Lower lobe of right lung (tissue), 2 donors: ENCODE measurements at regions not wholly inside any gene's neighbourhood (a gene's known extent, or its start where the extent isn't known, plus 50 kb on each side); places are given as distances from the start of the nearest gene placed in this dataset.

ENCODE experiments used
- ATAC-seq, 2 donors: fragments of 200-7000 bp; cut with Tn5 transposase; one replicate each; pipeline ENCODE4 v1.9.1; 2020 to 2022; ENCODE audit warnings: mild to moderate bottlenecking in 2 of 2, moderate library complexity in 2 of 2
- DNase-seq: peaks from one replicate; pipeline ENCODE4 v3.0.0-alpha.2; 2020
- H3K27ac ChIP-seq: fragments of 200-600 bp; one replicate; pipeline ENCODE4 v1.8.0; 2022
- H3K27me3 ChIP-seq: fragments of 200-600 bp; one replicate; pipeline ENCODE4 v1.8.0; 2022; ENCODE audit warnings: low read depth
- H3K36me3 ChIP-seq: fragments of 200-600 bp; one replicate; pipeline ENCODE4 v1.8.0; 2022; ENCODE audit warnings: mild to moderate bottlenecking
- H3K4me1 ChIP-seq: fragments of 200-600 bp; one replicate; pipeline ENCODE4 v1.8.0; 2022
- H3K4me3 ChIP-seq: fragments of 200-600 bp; one replicate; pipeline ENCODE4 v1.8.0; 2022; ENCODE audit warnings: mild to moderate bottlenecking
- H3K9me3 ChIP-seq: fragments of 200-600 bp; one replicate; pipeline ENCODE4 v1.8.0; 2022
- intact Hi-C: fragments of 100-400 bp; cut with DNase I; formaldehyde crosslinking; loops from one replicate; pipeline ENCODE4 v1.11.0; 2022
- TF ChIP-seq, protein P1 (sequence below): fragments of 200-600 bp; IDR thresholded peaks from one replicate; pipeline ENCODE4 v1.8.0; 2022; ENCODE audit warnings: antibody characterized with exemption, mild to moderate bottlenecking
- donor health status: DM: no; HTN: yes; CAD: no; lungs with severe emphysema.

DNA sequence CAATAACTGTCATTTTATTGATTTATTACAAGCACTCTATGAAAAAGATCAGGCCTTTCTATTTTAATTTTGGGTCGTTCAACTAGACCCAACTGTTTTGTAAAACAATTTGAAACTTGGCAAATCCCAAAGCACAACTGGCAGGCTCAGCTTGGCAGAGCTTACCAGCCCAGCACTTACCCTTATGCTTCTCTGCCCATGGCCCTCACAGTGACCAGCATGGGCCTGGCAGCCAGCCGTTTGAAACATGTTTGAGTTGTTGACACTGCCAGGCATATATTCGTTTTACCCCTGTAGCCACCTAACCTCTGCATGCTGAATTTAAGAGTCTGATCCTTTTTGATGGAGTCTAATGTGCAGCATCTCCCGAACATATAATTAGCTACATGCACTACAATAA is 796.7 kb upstream of the ADGRL2 start:
- TF ChIP-seq, protein P1, sequence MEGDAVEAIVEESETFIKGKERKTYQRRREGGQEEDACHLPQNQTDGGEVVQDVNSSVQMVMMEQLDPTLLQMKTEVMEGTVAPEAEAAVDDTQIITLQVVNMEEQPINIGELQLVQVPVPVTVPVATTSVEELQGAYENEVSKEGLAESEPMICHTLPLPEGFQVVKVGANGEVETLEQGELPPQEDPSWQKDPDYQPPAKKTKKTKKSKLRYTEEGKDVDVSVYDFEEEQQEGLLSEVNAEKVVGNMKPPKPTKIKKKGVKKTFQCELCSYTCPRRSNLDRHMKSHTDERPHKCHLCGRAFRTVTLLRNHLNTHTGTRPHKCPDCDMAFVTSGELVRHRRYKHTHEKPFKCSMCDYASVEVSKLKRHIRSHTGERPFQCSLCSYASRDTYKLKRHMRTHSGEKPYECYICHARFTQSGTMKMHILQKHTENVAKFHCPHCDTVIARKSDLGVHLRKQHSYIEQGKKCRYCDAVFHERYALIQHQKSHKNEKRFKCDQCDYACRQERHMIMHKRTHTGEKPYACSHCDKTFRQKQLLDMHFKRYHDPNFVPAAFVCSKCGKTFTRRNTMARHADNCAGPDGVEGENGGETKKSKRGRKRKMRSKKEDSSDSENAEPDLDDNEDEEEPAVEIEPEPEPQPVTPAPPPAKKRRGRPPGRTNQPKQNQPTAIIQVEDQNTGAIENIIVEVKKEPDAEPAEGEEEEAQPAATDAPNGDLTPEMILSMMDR, result no peak

DNA sequence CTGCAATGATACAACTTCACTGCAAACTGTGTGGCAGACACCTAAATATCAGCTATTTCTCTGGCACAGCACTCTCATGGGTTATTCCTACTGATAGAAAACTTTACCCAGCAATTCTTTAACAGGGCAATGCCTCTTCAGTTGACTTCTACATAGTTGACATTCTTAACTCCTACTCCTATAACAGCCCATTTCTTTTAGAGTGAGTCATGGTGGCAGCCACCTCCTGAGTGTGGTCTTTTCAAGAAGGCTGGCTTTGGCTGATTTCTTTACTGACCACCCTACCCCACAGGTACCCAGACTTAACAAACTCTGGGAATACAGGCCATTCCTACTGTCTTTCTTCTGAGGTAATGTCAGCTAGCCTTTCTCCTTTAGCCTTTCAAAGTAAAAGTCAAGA is 805.8 kb upstream of the ADGRL2 start:
- H3K4me1 ChIP-seq, result no peaks in the 10 kb centered on the region
- ATAC-seq (no peak), DNase-seq (no peak)
- intact Hi-C loops, result no loop called here
- no peaks in the 10 kb centered on the region for H3K9me3 ChIP-seq
- no peaks in the 10 kb centered on the region for H3K27me3 ChIP-seq
- no peak overlapping the region for H3K4me3 ChIP-seq
- TF ChIP-seq, protein P1, result no peak
- no peaks in the 10 kb centered on the region for H3K36me3 ChIP-seq
- H3K27ac ChIP-seq, result no peak overlapping the region

More for the DNA sequence above, 796.7 kb upstream of the ADGRL2 start:
- H3K36me3 ChIP-seq, result no peaks in the 10 kb centered on the region
- H3K4me1 ChIP-seq, result no peaks in the 10 kb centered on the region
- no peak for ATAC-seq
- no peaks in the 10 kb centered on the region for H3K9me3 ChIP-seq
- no peaks in the 10 kb centered on the region for H3K27me3 ChIP-seq
- H3K4me3 ChIP-seq, result no peak overlapping the region
- H3K27ac ChIP-seq, result no peak overlapping the region
- intact Hi-C loops, result no loop called here
- no peak for DNase-seq

DNA sequence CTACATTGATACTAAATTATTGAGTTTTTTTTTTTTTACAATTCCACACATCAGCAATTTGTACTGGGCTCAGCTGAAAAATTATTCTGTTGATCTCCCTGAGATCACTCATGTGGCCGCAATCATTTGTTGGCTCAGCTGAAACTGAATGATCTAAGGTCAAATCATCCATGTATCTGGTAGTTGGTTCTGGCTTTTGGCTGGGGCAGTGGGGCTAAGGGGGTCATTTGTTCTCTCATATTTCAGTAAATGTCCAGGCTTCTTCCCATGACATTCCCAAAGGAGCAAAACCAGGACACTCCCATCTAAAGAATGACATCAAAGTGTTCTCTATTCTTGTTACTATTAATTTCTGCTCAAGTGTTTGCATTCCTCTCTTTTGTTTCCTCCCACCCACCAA is 806.7 kb upstream of the ADGRL2 start:
- ATAC-seq (no peak), DNase-seq (no peak)
- Histone ChIP-seq H3K27ac (no peak overlapping the region), H3K4me3 (no peak overlapping the region), H3K9me3 (no peaks in the 10 kb centered on the region), H3K27me3 (no peaks in the 10 kb centered on the region), H3K36me3 (no peaks in the 10 kb centered on the region), H3K4me1 (no peaks in the 10 kb centered on the region)
- intact Hi-C loops, result no loop called here
- TF ChIP-seq, protein P1, result no peak

DNA sequence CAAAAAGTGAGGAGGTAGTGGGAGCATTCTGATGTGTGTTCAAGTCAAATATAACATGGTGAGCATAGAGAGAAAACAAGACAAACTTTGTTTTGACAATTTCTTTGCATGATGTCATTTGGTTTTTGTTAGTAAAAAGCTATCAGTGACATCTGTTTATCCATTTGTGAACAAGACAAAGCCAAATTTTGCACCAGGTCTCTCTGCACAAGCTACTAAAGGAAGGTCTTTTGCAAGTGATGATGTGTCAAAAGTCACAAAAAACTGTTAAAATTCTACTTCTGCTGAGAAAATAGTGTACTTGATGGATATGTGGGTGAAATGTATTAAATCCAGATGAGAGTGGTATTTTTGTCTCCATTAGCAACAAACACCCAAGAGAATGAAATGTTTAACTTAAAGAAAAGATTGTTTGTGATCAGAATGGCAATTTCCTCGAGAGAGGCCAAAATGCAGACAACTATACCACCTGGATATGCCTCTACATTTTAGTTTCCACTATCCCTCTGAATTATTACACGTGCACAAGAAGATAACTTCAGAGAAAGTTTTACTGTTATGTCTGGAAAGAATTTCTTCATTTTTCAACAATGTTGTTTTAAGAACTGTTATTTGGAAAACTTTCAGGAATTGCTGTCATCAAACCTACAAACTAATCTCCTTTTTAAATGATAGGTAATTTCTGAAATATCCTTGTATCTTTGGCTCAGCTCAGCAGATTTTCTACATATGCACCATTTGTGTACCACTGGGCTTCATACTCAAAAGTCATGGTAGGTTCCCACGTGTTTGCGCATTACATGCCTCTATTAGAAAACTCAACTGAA is 807.4 kb upstream of the ADGRL2 start:
- TF ChIP-seq, protein P1, result no peak

DNA sequence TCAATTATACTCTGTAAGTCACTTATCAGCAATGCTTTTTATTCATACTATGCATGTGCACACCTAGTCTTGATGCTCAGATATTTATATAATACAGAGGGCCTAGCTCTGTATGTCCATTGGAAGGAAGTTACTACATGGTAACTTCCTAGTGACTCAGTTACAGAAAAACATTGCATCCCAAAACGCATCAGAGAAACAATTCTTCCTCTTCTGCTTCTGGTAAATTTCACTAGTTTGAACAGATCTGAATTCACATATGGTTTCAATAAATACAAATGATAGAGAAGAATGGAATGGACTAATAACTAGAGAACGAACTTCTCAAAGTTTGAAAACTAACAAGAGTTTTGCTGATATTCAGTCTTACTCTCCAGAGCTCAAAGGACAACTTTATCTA is 811.3 kb upstream of the ADGRL2 start:
- Histone ChIP-seq H3K4me3 (no peak overlapping the region), H3K4me1 (no peaks in the 10 kb centered on the region), H3K27me3 (no peaks in the 10 kb centered on the region), H3K36me3 (no peaks in the 10 kb centered on the region), H3K9me3 (no peaks in the 10 kb centered on the region), H3K27ac (no peak overlapping the region)
- no peak for ATAC-seq
- intact Hi-C loops, result no loop called here
- no peak for DNase-seq
- TF ChIP-seq, protein P1, result no peak

More for the DNA sequence above, 807.4 kb upstream of the ADGRL2 start:
- Histone ChIP-seq H3K9me3 (no peaks in the 10 kb centered on the region), H3K27ac (no peak overlapping the region), H3K4me1 (no peaks in the 10 kb centered on the region), H3K4me3 (no peak overlapping the region), H3K27me3 (no peaks in the 10 kb centered on the region), H3K36me3 (no peaks in the 10 kb centered on the region)
- intact Hi-C loops, result no loop called here
- DNase-seq, result no peak
- no peak for ATAC-seq
